GM19455 (cell line): ENCODE measurements at regions not wholly inside any gene's neighbourhood (a gene's known extent, or its start where the extent isn't known, plus 50 kb on each side); places are given as distances from the start of the nearest gene placed in this dataset.

Experiments used
- ATAC-seq: cut with Tn5 transposase; IDR thresholded peaks from one replicate; pipeline ENCODE4 v1.9.1; 2021; ENCODE audit not compliant: unreplicated experiment

GRCh38 chr13:67630640-67631039 lies 400.5 kb upstream of the PCDH9 start:
- no peak for ATAC-seq

GRCh38 chr13:67623630-67624029 lies 393.5 kb upstream of the PCDH9 start:
- ATAC-seq: no peak

- ATAC-seq: no peak
Observed at GRCh38 chr13:67620665-67621064, 390.5 kb upstream of the PCDH9 start.

- no peak for ATAC-seq
Observed at GRCh38 chr13:67619995-67620380, 389.9 kb upstream of the PCDH9 start.

- ATAC-seq: no peak
Observed at GRCh38 chr13:67619351-67619994, 389.3 kb upstream of the PCDH9 start.

GRCh38 chr13:67614579-67614978 lies 384.4 kb upstream of the PCDH9 start:
- ATAC-seq: no peak

- ATAC-seq: no peak
Observed at GRCh38 chr13:67614013-67614412, 383.9 kb upstream of the PCDH9 start.

- ATAC-seq: no peak
Observed at GRCh38 chr13:67588607-67589006, 358.5 kb upstream of the PCDH9 start.

GRCh38 chr13:67577361-67577760 lies 347.2 kb upstream of the PCDH9 start:
- no peak for ATAC-seq

GRCh38 chr13:67574320-67575233 lies 344.4 kb upstream of the PCDH9 start:
- no peak for ATAC-seq

- ATAC-seq: no peak
Observed at GRCh38 chr13:67568205-67568604, 338.1 kb upstream of the PCDH9 start.

- no peak for ATAC-seq
Observed at GRCh38 chr13:67557642-67558241, 327.6 kb upstream of the PCDH9 start.

- ATAC-seq: no peak
Observed at GRCh38 chr13:67557118-67557517, 327.0 kb upstream of the PCDH9 start.

- ATAC-seq: no peak
Observed at GRCh38 chr13:67554746-67555452, 324.8 kb upstream of the PCDH9 start.

- no peak for ATAC-seq
Observed at GRCh38 chr13:67554286-67554685, 324.1 kb upstream of the PCDH9 start.

GRCh38 chr13:67549331-67549730 lies 319.2 kb upstream of the PCDH9 start:
- ATAC-seq: no peak

GRCh38 chr13:67538906-67539305 lies 308.8 kb upstream of the PCDH9 start:
- no peak for ATAC-seq

- no peak for ATAC-seq
Observed at GRCh38 chr13:67520886-67521285, 290.8 kb upstream of the PCDH9 start.

GRCh38 chr13:67519356-67519755 lies 289.2 kb upstream of the PCDH9 start:
- no peak for ATAC-seq

GRCh38 chr13:67518785-67519184 lies 288.6 kb upstream of the PCDH9 start:
- no peak for ATAC-seq

- ATAC-seq: no peak
Observed at GRCh38 chr13:67515895-67516294, 285.8 kb upstream of the PCDH9 start.
